Endodermal cell (in vitro differentiated cells): ENCODE measurements at regions not wholly inside any gene's neighbourhood (a gene's known extent, or its start where the extent isn't known, plus 50 kb on each side); places are given as distances from the start of the nearest gene placed in this dataset.

Source experiments
- DNase-seq: peaks from one replicate; pipeline ENCODE4 v3.0.0-alpha.2; 2017
- H3K27ac ChIP-seq: 2 replicates; pipeline ENCODE4 v1.5.1; 2013; ENCODE audit warnings: mild to moderate bottlenecking, low read depth, low read length, moderate library complexity
- H3K27me3 ChIP-seq: 2 replicates; pipeline ENCODE4 v1.6.1; 2013; ENCODE audit warnings: mild to moderate bottlenecking, low read length, moderate library complexity; ENCODE audit not compliant: insufficient read depth, control insufficient read depth, poor library complexity, severe bottlenecking
- H3K36me3 ChIP-seq: 2 replicates; pipeline ENCODE4 v1.7.0; 2013; ENCODE audit warnings: mild to moderate bottlenecking, low read length, moderate library complexity; ENCODE audit not compliant: control insufficient read depth, insufficient read depth
- H3K4me1 ChIP-seq: one replicate; pipeline ENCODE4 v1.7.0; 2013; ENCODE audit warnings: low read length; ENCODE audit not compliant: control insufficient read depth, insufficient read depth
- H3K4me3 ChIP-seq: 2 replicates; pipeline ENCODE4 v1.5.1; 2013; ENCODE audit warnings: mild to moderate bottlenecking, low read length, moderate library complexity
- H3K9ac ChIP-seq: 2 replicates; pipeline ENCODE4 v1.6.1; 2013; ENCODE audit warnings: mild to moderate bottlenecking, low read length, moderate library complexity; ENCODE audit not compliant: poor library complexity, severe bottlenecking; ENCODE audit errors: extremely low read depth
- H3K9me3 ChIP-seq: 2 replicates; pipeline ENCODE4 v1.6.1; 2013; ENCODE audit warnings: mild to moderate bottlenecking, low read length, moderate library complexity; ENCODE audit not compliant: control insufficient read depth
- H3K27ac Mint-ChIP-seq: 2 replicates; pipeline ENCODE4 v1.8.0; 2020; ENCODE audit warnings: mixed read lengths
- H3K27me3 Mint-ChIP-seq: 2 replicates; pipeline ENCODE4 v1.8.0; 2021; ENCODE audit warnings: mild to moderate bottlenecking, mixed read lengths; ENCODE audit not compliant: insufficient read depth
- H3K36me3 Mint-ChIP-seq: 2 replicates; pipeline ENCODE4 v1.8.0; 2020; ENCODE audit warnings: low read depth, mixed read lengths
- H3K4me1 Mint-ChIP-seq: 2 replicates; pipeline ENCODE4 v1.8.0; 2020; ENCODE audit warnings: mixed read lengths
- H3K4me3 Mint-ChIP-seq: 2 replicates; pipeline ENCODE4 v1.8.0; 2020; ENCODE audit warnings: mild to moderate bottlenecking, moderate library complexity, mixed read lengths
- H3K9me3 Mint-ChIP-seq: 2 replicates; pipeline ENCODE4 v1.8.0; 2020; ENCODE audit warnings: mild to moderate bottlenecking, mixed read lengths
- WGBS, 2 experiments: methylation state at CpG; one replicate each; pipeline versions ENCODE4 v1.1.5 to v1.1.7; 2013; ENCODE audit warnings: missing lambda C conversion rate in 2 of 2, mixed read lengths in 1 of 2; ENCODE audit not compliant: insufficient coverage in 1 of 2, insufficient read length in 1 of 2; 5-methylcytosine and 5-hydroxymethylcytosine counted together
- TF ChIP-seq, protein P1 (sequence below): fragments of 200-600 bp; sonication (generic); conservative IDR thresholded peaks from 2 replicates; pipeline ENCODE4 v1.5.0; 2021; ENCODE audit warnings: antibody characterized with exemption, mild to moderate bottlenecking

DNA sequence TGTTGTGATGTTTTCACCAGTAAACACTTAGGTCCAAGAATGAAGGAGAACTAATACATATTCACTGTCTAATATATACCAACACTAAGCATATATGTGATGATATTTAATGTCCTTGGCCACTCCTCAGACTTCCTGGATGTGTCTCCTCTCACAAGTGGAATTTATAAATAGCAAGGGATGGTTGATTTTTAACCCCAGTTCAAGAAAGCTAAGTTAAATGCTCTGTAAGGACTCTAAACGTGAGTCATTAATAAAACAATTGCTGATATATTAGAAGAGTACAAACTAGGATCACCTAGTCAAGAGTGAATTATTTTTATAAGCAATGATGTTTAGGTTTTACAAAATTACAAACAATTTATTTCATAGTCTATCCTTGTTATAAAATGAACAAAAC is 355.9 kb upstream of the TMEM229A start:
- TF ChIP-seq, protein P1, sequence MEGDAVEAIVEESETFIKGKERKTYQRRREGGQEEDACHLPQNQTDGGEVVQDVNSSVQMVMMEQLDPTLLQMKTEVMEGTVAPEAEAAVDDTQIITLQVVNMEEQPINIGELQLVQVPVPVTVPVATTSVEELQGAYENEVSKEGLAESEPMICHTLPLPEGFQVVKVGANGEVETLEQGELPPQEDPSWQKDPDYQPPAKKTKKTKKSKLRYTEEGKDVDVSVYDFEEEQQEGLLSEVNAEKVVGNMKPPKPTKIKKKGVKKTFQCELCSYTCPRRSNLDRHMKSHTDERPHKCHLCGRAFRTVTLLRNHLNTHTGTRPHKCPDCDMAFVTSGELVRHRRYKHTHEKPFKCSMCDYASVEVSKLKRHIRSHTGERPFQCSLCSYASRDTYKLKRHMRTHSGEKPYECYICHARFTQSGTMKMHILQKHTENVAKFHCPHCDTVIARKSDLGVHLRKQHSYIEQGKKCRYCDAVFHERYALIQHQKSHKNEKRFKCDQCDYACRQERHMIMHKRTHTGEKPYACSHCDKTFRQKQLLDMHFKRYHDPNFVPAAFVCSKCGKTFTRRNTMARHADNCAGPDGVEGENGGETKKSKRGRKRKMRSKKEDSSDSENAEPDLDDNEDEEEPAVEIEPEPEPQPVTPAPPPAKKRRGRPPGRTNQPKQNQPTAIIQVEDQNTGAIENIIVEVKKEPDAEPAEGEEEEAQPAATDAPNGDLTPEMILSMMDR: no peak
- H3K9ac ChIP-seq: no peak overlapping the region
- Mint-ChIP-seq H3K9me3 (no peaks in the 10 kb centered on the region), H3K27ac (no peak overlapping the region), H3K4me3 (no peak overlapping the region), H3K27me3 (no peaks in the 10 kb centered on the region), H3K4me1 (no peaks in the 10 kb centered on the region), H3K36me3 (no peaks in the 10 kb centered on the region)
- no peaks in the 10 kb centered on the region for H3K27me3 ChIP-seq
- WGBS, 2 experiments: 100% methylated on average over 1 of the region's 1 CpG; no CpG with 5 or more reads in 1 of the 2 experiments
- DNase-seq: no peak
- H3K9me3 ChIP-seq: no peaks in the 10 kb centered on the region
- no peaks in the 10 kb centered on the region for H3K4me1 ChIP-seq
- no peak overlapping the region for H3K4me3 ChIP-seq
- H3K27ac ChIP-seq: no peak overlapping the region
- no peaks in the 10 kb centered on the region for H3K36me3 ChIP-seq

DNA sequence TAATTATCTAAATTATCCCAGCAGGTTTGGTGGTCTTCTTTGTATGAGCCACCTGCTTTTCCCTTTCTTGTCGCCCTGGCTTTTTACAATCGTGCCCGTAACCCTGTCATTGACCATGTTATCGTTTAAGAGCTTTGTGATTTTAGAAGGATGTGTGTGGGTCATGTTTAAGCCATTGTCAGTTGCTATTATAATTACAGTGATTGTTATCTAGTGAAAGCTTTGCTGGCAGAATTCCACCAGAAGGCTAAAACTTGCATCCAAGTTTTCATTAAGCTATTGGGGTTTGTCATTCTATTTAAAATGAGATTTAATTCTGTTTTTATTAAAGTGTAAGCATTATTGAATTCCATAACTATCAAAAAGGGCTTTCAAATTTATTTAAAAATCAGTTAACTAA is 354.2 kb upstream of the TMEM229A start:
- Mint-ChIP-seq H3K9me3 (no peaks in the 10 kb centered on the region), H3K36me3 (no peaks in the 10 kb centered on the region), H3K27ac (no peak overlapping the region), H3K4me1 (no peaks in the 10 kb centered on the region), H3K27me3 (no peaks in the 10 kb centered on the region), H3K4me3 (no peak overlapping the region)
- Histone ChIP-seq H3K27me3 (no peaks in the 10 kb centered on the region), H3K9me3 (no peaks in the 10 kb centered on the region), H3K4me3 (no peak overlapping the region), H3K9ac (no peak overlapping the region), H3K27ac (no peak overlapping the region), H3K4me1 (no peaks in the 10 kb centered on the region), H3K36me3 (no peaks in the 10 kb centered on the region)
- TF ChIP-seq, protein P1: no peak
- WGBS, 2 experiments: 93 to 100% methylated on average over 1 to 4 of the region's 4 CpGs
- no peak for DNase-seq

DNA sequence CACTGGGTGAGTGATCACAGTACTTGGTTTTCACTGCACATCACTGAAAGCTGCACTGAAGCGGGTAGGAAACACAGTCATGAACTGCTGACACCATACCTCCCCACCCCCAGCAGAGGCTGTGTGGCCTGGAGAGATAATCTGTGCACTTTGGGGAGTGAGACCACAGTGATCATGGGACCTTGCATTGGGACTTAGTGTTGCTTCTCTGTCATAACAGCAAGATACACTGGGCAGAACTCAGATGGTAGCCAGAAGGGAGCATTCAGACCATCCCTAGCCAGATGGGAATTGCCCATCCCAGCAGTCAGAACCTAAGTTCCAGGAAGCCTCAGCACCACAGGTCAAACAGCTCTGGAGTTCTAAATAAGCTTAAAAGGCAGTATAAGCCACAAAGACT is 346.4 kb upstream of the TMEM229A start:
- Mint-ChIP-seq H3K27ac (no peak overlapping the region), H3K4me3 (no peak overlapping the region), H3K27me3 (no peaks in the 10 kb centered on the region), H3K9me3 (no peaks in the 10 kb centered on the region), H3K4me1 (no peaks in the 10 kb centered on the region), H3K36me3 (no peaks in the 10 kb centered on the region)
- no peak overlapping the region for H3K9ac ChIP-seq
- H3K4me3 ChIP-seq: no peak overlapping the region
- TF ChIP-seq, protein P1: no peak
- H3K9me3 ChIP-seq: no peaks in the 10 kb centered on the region
- WGBS, 2 experiments: 94% methylated on average over 1 of the region's 1 CpG; no CpG with 5 or more reads in 1 of the 2 experiments
- no peak for DNase-seq
- no peak overlapping the region for H3K27ac ChIP-seq
- no peaks in the 10 kb centered on the region for H3K36me3 ChIP-seq
- no peaks in the 10 kb centered on the region for H3K27me3 ChIP-seq
- no peaks in the 10 kb centered on the region for H3K4me1 ChIP-seq
